ENCODE measurements at regions not wholly inside any gene's neighbourhood (a gene's known extent, or its start where the extent isn't known, plus 50 kb on each side); places are given as distances from the start of the nearest gene placed in this dataset.

DNA sequence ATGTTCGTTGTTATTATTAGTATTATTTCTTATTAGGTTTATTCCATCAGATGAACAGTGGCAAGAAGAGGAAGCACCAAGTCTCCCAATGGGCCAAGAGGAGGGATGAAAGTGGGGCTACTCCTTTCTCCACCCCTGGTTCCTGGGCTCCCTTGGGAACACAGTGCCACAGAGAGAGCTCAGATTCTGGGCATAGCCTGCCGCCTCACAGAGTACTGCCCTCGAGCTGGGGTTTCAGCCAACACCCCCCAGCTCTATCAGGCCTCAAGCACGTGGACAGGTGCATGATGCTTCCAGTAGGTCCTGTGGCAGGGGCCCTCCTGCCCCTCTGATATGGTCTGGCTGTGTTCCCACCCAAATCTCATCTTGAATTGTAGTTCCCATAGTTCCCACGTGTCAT is 103.6 kb upstream of the RNF32 start:
- no peak for TF ChIP-seq ZFX (IDR thresholded peaks at IDR 0.05)
- TF ChIP-seq, protein P1, sequence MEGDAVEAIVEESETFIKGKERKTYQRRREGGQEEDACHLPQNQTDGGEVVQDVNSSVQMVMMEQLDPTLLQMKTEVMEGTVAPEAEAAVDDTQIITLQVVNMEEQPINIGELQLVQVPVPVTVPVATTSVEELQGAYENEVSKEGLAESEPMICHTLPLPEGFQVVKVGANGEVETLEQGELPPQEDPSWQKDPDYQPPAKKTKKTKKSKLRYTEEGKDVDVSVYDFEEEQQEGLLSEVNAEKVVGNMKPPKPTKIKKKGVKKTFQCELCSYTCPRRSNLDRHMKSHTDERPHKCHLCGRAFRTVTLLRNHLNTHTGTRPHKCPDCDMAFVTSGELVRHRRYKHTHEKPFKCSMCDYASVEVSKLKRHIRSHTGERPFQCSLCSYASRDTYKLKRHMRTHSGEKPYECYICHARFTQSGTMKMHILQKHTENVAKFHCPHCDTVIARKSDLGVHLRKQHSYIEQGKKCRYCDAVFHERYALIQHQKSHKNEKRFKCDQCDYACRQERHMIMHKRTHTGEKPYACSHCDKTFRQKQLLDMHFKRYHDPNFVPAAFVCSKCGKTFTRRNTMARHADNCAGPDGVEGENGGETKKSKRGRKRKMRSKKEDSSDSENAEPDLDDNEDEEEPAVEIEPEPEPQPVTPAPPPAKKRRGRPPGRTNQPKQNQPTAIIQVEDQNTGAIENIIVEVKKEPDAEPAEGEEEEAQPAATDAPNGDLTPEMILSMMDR (conservative IDR thresholded peaks at IDR 0.05): no peak
- no peak overlapping the region for H3K27ac ChIP-seq

GRCh38 chr7:156534925-156535324 is 105.6 kb upstream of the RNF32 start:
- TF ChIP-seq, protein P1 (conservative IDR thresholded peaks at IDR 0.05): no peak
- no peak for TF ChIP-seq ZFX (IDR thresholded peaks at IDR 0.05)

DNA sequence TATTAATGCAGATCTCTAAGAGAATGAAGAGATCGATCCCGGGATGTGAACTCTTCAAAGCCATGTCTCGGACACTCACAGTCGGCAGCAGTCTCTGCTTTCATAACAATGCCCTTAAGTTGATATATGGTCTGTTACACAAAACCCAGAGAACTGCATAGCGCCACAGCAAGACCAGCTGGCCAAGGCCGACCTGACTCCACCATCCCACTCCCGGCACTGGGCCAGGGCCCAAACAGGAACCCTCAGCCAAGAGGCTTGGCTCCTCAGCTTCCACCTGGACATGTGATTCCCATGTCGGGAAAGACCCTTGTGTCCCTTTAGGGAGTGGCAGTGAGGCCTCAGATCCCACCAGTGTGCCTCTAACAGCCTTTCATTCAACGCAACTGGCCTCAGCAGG is 106.6 kb upstream of the RNF32 start:
- TF ChIP-seq, protein P1 (conservative IDR thresholded peaks at IDR 0.05): no peak
- TF ChIP-seq ZFX (IDR thresholded peaks at IDR 0.05): no peak
- H3K27ac ChIP-seq: no peak overlapping the region

More at GRCh38 chr7:156534925-156535324, 105.6 kb upstream of the RNF32 start:
- no peak overlapping the region for H3K27ac ChIP-seq

GRCh38 chr7:156533420-156533819 is 107.2 kb upstream of the RNF32 start:
- H3K27ac ChIP-seq: no peak overlapping the region
- TF ChIP-seq, protein P1 (conservative IDR thresholded peaks at IDR 0.05): no peak

- TF ChIP-seq, protein P1 (conservative IDR thresholded peaks at IDR 0.05): no peak
- no peak for TF ChIP-seq ZFX (IDR thresholded peaks at IDR 0.05)
- H3K27ac ChIP-seq: no peak overlapping the region
These were observed 108.5 kb upstream of the RNF32 start for GRCh38 chr7:156532016-156532602.

- no peak overlapping the region for H3K27ac ChIP-seq
- TF ChIP-seq, protein P1 (conservative IDR thresholded peaks at IDR 0.05): no peak
- TF ChIP-seq ZFX (IDR thresholded peaks at IDR 0.05): no peak
These were observed 110.6 kb upstream of the RNF32 start for GRCh38 chr7:156529956-156530355.

GRCh38 chr7:156527458-156527890 is 113.1 kb upstream of the RNF32 start:
- H3K27ac ChIP-seq: no peak overlapping the region
- TF ChIP-seq, protein P1 (conservative IDR thresholded peaks at IDR 0.05): no peak
- no peak for TF ChIP-seq ZFX (IDR thresholded peaks at IDR 0.05)

Measured in C4-2B (cell line).